Limb (tissue), 2 donors: ENCODE measurements at regions not wholly inside any gene's neighbourhood (a gene's known extent, or its start where the extent isn't known, plus 50 kb on each side); places are given as distances from the start of the nearest gene placed in this dataset.

ENCODE experiments used
- DNase-seq, 2 donors: peaks; one replicate each; pipeline ENCODE4 v3.0.0-alpha.2; 2016; ENCODE audit errors: extremely low spot score in 2 of 2

- no peak for DNase-seq
These were observed 334.6 kb downstream of the PCDH10 start for GRCh38 chr4:133483600-133484246.

- DNase-seq = no peak
These were observed 327.0 kb downstream of the PCDH10 start for GRCh38 chr4:133476063-133476462.

GRCh38 chr4:133474501-133474900, 325.4 kb downstream of the PCDH10 start:
- no peak for DNase-seq

GRCh38 chr4:133472244-133472643, 323.1 kb downstream of the PCDH10 start:
- DNase-seq = no peak

- DNase-seq = no peak
These were observed 318.3 kb downstream of the PCDH10 start for GRCh38 chr4:133467290-133467947.

GRCh38 chr4:133465022-133465421, 315.9 kb downstream of the PCDH10 start:
- no peak for DNase-seq

GRCh38 chr4:133464311-133464710, 315.2 kb downstream of the PCDH10 start:
- DNase-seq = no peak

GRCh38 chr4:133452678-133453077, 303.6 kb downstream of the PCDH10 start:
- DNase-seq = no peak

- DNase-seq = no peak
These were observed 301.7 kb downstream of the PCDH10 start for GRCh38 chr4:133450813-133451212.

- no peak for DNase-seq
These were observed 291.3 kb downstream of the PCDH10 start for GRCh38 chr4:133440404-133440803.

- no peak for DNase-seq
These were observed 290.7 kb downstream of the PCDH10 start for GRCh38 chr4:133439830-133440229.

- peak in 1 of 2 donors; percentile 4 for DNase-seq
These were observed 275.5 kb downstream of the PCDH10 start for GRCh38 chr4:133424605-133425004.

GRCh38 chr4:133403913-133404312, 254.8 kb downstream of the PCDH10 start:
- no peak for DNase-seq

- DNase-seq = no peak
These were observed 253.5 kb downstream of the PCDH10 start for GRCh38 chr4:133402616-133403015.

- no peak for DNase-seq
These were observed 246.0 kb downstream of the PCDH10 start for GRCh38 chr4:133394971-133395627.

- DNase-seq = no peak
These were observed 241.2 kb downstream of the PCDH10 start for GRCh38 chr4:133390198-133390855.

GRCh38 chr4:133389029-133389428, 239.9 kb downstream of the PCDH10 start:
- no peak for DNase-seq

GRCh38 chr4:133385161-133385954, 236.3 kb downstream of the PCDH10 start:
- DNase-seq = no peak

GRCh38 chr4:133379681-133380438, 230.8 kb downstream of the PCDH10 start:
- no peak for DNase-seq

- DNase-seq = no peak
These were observed 228.2 kb downstream of the PCDH10 start for GRCh38 chr4:133377286-133377685.

- DNase-seq = no peak
These were observed 223.6 kb downstream of the PCDH10 start for GRCh38 chr4:133372699-133373098.
